Stimulated activated CD8-positive, alpha-beta memory T cell treated with anti-CD3 and anti-CD28 coated beads, Interleukin-12 subunit alpha, Interleukin-12 subunit beta, amount 100 ng/mL, for 1 hour (primary cell): ENCODE measurements at regions not wholly inside any gene's neighbourhood (a gene's known extent, or its start where the extent isn't known, plus 50 kb on each side); places are given as distances from the start of the nearest gene placed in this dataset.

Experiments used
- DNase-seq: peaks from one replicate; pipeline ENCODE4 v3.0.0-alpha.2; 2020; ENCODE audit warnings: low read depth

GRCh38 chr21:38659936-38660332 lies 145.8 kb upstream of the ETS2 start:
- no peak for DNase-seq

- DNase-seq: no peak
Observed at GRCh38 chr21:38660333-38661196, 145.2 kb upstream of the ETS2 start.

- no peak for DNase-seq
Observed at GRCh38 chr21:38661197-38661871, 144.4 kb upstream of the ETS2 start.

GRCh38 chr21:38661889-38662568 lies 143.7 kb upstream of the ETS2 start:
- no peak for DNase-seq

GRCh38 chr21:38663282-38663681 lies 142.4 kb upstream of the ETS2 start:
- DNase-seq: no peak

DNA sequence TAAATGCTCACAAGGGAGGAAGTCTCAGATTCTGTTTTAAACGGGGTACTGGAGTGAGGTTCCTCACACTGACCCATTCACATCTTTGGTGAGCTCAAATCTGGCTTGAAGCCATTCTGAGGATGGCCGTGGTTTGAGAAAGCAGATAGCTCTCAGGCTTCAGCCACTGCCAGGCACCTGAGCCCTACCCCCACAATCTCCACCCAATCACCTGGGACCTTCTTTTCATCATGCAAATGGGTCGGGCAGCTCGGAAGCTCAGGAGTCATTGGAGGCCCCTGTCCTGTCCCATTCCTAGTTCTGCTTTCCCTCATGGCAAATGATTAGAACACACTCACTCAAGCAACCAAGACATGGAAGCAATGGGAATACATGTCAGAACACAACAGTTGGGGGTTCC lies 141.4 kb upstream of the ETS2 start:
- DNase-seq: no peak

- no peak for DNase-seq
Observed at GRCh38 chr21:38664841-38665240, 140.9 kb upstream of the ETS2 start.

DNA sequence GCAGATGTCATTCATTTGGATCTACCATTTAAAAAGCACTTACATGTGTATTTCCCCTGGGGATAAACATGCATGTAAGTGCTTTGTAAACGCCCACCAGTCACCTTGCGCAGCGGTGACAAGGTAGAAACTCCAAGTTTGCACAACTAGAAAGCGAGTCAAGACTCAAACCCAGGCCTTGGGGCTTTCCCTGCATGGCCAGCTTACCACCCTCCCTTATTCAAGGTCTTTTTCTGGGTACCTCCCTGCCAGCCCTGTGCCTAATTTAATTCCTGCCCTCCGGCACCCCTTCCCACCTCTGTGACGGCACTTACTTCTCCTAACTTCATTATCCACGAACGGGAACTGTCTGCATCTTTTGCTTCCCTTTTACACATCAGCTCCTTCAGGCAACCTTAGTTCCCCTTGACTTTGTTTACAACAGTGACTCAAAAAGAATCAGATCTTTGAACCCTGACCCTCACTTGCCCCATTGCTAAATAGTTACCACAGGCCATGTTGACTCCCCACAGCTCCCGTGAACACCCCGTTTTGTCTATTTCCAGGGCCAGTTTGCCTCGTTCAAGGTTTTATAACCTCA lies 138.3 kb upstream of the ETS2 start:
- DNase-seq: no peak

- no peak for DNase-seq
Observed at GRCh38 chr21:38668067-38668466, 137.7 kb upstream of the ETS2 start.

DNA sequence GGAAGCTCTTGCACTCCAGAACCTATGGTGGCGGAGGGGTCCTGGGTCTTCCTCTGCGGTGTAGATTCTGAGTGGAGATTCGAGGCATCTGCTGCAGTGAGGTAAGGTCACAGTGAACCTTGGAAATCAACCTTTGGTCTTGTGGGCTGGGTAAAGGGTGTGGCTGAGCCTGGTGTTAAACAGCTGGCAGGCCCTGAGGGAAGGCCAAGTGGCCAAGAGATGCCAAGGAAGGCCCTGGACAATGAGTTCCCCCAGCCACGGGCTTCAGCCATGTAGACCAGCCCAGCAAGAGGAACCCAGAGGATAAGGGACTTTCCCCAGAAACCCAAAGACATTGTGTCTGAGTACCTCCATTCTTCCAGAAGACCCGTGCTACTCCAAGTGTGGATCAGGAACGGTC lies 137.2 kb upstream of the ETS2 start:
- no peak for DNase-seq

DNA sequence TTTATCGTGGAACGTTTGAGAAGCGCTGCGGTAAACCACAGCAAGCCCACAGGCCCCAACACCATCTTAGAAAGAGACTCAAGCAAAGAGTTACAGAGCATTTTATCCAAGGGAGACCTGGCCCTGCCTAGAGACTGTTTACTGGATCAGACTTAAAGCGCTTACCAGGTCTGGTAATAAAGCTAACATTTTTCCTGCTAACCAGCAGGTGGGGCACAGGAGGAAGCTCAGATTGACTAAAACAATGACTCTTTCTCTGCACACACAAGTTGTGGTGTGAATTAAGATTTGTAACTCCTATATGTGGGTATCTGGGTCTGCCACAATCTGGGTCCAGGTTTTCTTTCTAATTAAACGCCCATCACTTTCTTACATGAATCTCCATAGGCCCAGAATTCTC lies 136.5 kb upstream of the ETS2 start:
- no peak for DNase-seq

- DNase-seq: no peak
Observed at GRCh38 chr21:38670861-38671260, 134.9 kb upstream of the ETS2 start.

GRCh38 chr21:38671773-38672172 lies 134.0 kb upstream of the ETS2 start:
- no peak for DNase-seq

DNA sequence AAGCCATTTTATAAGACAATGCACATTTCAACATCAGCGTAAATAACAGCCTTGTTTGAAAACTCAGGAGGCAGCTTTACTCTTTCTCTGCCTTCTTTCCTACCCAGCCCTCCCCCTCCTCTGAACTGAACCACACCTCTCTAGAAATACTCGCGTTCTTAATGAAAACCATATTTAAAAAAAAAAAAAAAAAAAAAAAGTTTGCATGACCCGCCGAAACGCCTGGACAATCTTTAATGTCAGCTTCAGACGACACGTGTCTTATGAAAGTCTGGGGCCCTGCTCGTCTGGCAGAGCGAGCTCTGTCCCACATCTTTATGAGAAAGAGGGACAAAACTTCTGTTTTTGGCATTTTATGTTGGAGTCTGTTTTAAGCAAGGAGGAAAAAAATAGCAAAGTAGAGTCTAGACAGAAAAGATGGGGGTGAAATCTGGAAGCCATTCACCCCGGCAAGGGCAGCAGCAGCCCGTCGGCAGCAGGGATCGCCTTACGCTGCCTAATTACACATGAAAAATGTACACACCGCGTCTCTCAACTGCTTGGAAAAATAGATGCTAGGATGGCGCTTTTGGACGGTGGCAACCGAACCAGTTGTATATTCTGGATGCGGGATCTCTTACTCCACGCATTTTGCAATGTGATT lies 130.4 kb upstream of the ETS2 start:
- no peak for DNase-seq

DNA sequence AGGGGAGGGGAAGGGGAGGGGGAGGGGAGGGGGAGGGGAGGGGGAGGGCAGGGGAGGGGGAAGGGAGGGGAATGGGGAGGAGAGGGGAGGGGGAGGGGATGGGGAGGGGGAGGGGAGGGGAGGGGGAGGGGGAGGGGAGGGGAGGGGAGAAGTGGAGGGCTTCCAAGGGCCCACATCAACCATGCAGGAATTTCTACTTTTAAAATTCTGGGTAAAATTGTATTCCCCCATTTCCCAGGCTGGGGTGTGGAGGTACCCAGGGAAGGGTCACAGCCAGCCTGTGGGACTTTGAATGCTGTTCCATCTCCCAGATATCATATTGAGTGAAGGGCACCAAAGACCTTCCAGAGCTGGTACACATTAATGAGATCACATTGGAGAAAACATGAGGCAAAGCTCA lies 126.9 kb upstream of the ETS2 start:
- no peak for DNase-seq

DNA sequence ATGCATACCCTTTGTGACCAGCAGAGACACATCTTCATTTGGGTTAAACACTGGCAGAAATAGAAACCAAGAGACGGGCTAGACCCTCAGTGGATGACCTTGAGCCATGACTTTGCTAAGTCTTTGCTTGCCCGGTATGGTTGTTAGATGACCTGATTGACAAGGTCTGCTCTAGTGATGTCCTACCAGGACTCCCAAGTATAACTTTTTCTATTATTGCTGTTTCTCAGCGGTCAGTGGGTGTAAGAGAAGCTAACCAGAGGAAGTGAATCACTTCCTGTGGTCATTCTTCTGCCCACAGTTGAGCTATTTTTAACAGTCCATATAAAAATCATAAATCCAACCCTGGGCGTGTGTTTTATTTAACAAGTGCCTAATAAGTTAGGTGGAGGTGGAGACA lies 126.2 kb upstream of the ETS2 start:
- no peak for DNase-seq

DNA sequence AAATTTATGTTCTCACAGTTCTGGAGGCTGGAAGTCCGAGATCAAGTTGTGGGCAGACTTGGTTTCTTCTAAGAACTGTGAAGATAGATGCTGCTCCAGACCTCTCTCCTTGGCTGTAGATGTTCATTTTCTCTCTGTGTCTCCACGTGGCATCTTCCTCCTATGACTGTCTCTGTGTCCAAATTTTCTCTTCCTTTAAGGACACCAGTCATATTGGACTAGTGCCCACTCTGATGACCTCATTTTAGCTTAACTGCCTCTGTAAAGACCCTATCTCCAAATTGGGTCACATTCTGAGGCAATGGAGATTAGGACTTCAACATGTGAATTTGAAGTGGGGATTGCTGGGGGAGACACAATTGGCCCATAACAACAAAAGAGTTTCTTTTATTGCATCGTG lies 125.3 kb upstream of the ETS2 start:
- DNase-seq: no peak

DNA sequence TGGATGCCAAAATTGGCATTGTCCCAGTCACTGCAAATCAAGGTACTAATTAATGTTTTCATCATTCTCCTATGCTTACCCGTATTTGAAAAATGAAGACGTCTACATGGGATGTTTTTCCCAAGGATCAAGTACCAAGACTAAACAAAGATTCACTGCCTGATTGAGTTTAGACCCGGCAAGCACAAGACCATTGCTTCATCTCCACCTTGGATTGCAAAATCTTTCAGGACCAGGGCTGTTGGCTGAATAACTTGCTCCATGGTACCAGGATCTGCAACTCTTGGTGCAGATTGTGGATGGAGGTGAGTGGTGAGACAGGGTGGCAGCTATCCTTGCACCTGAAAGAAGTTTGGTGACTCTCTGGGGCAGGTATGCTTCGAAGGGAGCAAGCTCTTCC lies 122.5 kb upstream of the ETS2 start:
- no peak for DNase-seq

GRCh38 chr21:38688068-38688467 lies 117.7 kb upstream of the ETS2 start:
- DNase-seq: no peak

DNA sequence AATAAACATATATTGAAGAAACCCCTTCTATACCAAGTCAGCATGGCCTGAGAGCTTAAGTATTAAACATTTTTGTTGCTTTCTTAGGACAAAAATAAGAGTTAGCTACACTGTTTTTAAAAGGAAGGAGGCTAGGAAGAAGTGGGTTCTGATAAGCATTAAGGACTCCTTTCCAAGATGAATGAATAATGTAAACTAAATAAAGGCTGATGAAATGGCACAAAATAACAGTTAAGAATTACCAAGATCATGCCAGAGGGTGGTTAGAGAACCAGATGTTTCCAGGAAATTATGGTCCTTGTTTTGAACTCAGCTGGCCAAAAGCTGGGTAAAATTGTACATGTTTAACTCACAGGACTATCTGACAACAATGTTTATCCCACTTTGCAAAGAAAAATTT lies 114.1 kb upstream of the ETS2 start:
- DNase-seq: no peak

DNA sequence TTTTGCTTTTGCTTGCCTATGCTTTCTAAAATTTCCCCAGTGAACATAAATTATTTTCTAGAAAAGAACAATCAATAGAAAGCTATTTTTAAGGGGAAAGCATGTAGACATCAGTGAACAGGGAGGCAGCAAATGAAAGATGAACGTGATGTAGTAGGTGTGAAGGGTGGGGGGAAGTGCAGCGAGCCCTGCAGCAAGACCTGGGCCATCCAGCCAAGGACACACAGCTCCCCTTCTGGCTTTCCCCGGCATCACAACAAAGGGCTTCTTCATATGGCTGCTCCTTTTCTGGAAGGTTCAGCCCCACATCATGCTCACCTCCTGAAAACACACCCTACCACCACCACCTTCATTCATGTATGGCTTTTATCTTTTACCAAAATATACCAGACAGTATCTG lies 109.2 kb upstream of the ETS2 start:
- DNase-seq: no peak

DNA sequence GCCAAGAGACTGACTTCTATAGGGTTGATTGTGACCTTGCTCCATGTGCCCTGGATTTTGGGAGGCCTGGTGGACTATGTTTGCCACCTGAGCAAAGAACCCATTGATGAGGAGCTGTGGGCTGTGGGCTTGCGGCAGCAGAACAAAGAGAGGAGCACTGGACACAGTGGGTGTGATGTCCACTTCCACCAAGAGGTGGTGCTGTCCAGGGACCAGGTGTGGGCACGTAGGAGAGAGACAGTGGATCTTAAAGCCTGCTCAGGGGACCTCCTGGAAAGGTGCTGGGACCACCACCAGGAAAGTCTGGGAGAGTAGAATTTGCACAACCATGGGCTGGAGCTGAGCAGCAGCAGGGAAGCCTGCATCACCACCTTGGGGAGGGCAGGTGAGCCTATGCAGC lies 106.7 kb upstream of the ETS2 start:
- DNase-seq: no peak
